ENCODE measurements at regions not wholly inside any gene's neighbourhood (a gene's known extent, or its start where the extent isn't known, plus 50 kb on each side); places are given as distances from the start of the nearest gene placed in this dataset.

- no peaks in the 10 kb centered on the region for H3K36me3 ChIP-seq (ENCODE audit: insufficient read depth, low read length, poor library complexity, severe bottlenecking)
- no TSS peak for BruUV-seq (replicated peaks)
- ChIA-PET CTCF (no interaction called here), POLR2A (ENCODE audit: low non-redundant PET) (no interaction called here)
- no peak for DNase-seq (ENCODE audit: low spot score)
- H3K27me3 ChIP-seq (replicated peaks; ENCODE audit: insufficient read depth, low read depth, low read length, poor library complexity), result no peaks in the 10 kb centered on the region
- no peak overlapping the region for H3K4me3 ChIP-seq (ENCODE audit: low read depth, low read length, poor library complexity, severe bottlenecking)
- TF ChIP-seq CTCF (conservative IDR thresholded peaks at IDR 0.05; ENCODE audit: low read depth, low read length), result no peak
- no peak for TF ChIP-seq EZH2 (IDR thresholded peaks at IDR 0.05; ENCODE audit: borderline replicate concordance, low read depth, low read length, poor library complexity, severe bottlenecking)
- H3K27ac ChIP-seq (ENCODE audit: low read depth, low read length, poor library complexity, severe bottlenecking), result no peak overlapping the region
- no peaks in the 10 kb centered on the region for H3K4me1 ChIP-seq (ENCODE audit: insufficient read depth, low read length, poor library complexity, severe bottlenecking)
- intact Hi-C loops (cut with micrococcal nuclease; ENCODE audit: unreplicated experiment), result no loop called here
- H3K9me3 ChIP-seq (ENCODE audit: low read depth, low read length, poor library complexity, severe bottlenecking), result no peaks in the 10 kb centered on the region
Measured at GRCh38 chr3:145639875-145640274, 521.1 kb downstream of the PLOD2 start.

- no peak for DNase-seq (ENCODE audit: low spot score)
- Histone ChIP-seq H3K27me3 (replicated peaks; ENCODE audit: insufficient read depth, low read depth, low read length, poor library complexity) (no peaks in the 10 kb centered on the region), H3K36me3 (ENCODE audit: insufficient read depth, low read length, poor library complexity, severe bottlenecking) (no peaks in the 10 kb centered on the region), H3K27ac (ENCODE audit: low read depth, low read length, poor library complexity, severe bottlenecking) (no peak overlapping the region), H3K9me3 (ENCODE audit: low read depth, low read length, poor library complexity, severe bottlenecking) (no peaks in the 10 kb centered on the region), H3K4me1 (ENCODE audit: insufficient read depth, low read length, poor library complexity, severe bottlenecking) (peaks cover 2% of the 10 kb centered on the region), H3K4me3 (ENCODE audit: low read depth, low read length, poor library complexity, severe bottlenecking) (no peak overlapping the region)
- BruUV-seq (replicated peaks), result no TSS peak
- intact Hi-C loops (cut with micrococcal nuclease; ENCODE audit: unreplicated experiment), result no loop called here
- CTCF ChIA-PET, result no interaction called here
- POLR2A ChIA-PET (ENCODE audit: low non-redundant PET), result no interaction called here
- TF ChIP-seq CTCF (conservative IDR thresholded peaks at IDR 0.05; ENCODE audit: low read depth, low read length), result no peak
Measured at GRCh38 chr3:145648396-145648795, 512.6 kb downstream of the PLOD2 start.

- TF ChIP-seq CTCF (conservative IDR thresholded peaks at IDR 0.05; ENCODE audit: low read depth, low read length), result no peak
- no peak for TF ChIP-seq EZH2 (IDR thresholded peaks at IDR 0.05; ENCODE audit: borderline replicate concordance, low read depth, low read length, poor library complexity, severe bottlenecking)
- Histone ChIP-seq H3K36me3 (ENCODE audit: insufficient read depth, low read length, poor library complexity, severe bottlenecking) (no peaks in the 10 kb centered on the region), H3K27ac (ENCODE audit: low read depth, low read length, poor library complexity, severe bottlenecking) (no peak overlapping the region), H3K9me3 (ENCODE audit: low read depth, low read length, poor library complexity, severe bottlenecking) (no peaks in the 10 kb centered on the region), H3K4me3 (ENCODE audit: low read depth, low read length, poor library complexity, severe bottlenecking) (no peak overlapping the region), H3K4me1 (ENCODE audit: insufficient read depth, low read length, poor library complexity, severe bottlenecking) (peaks cover 2% of the 10 kb centered on the region), H3K27me3 (replicated peaks; ENCODE audit: insufficient read depth, low read depth, low read length, poor library complexity) (no peaks in the 10 kb centered on the region)
- POLR2A ChIA-PET (ENCODE audit: low non-redundant PET), result no interaction called here
- CTCF ChIA-PET, result interaction anchor here (0.7 kb wide), 1 partner anchor 607 kb away, joined by 5 read pairs; no protein-coding TSS in a partner anchor
- no peak for DNase-seq (ENCODE audit: low spot score)
- intact Hi-C loops (cut with micrococcal nuclease; ENCODE audit: unreplicated experiment), result no loop called here
- BruUV-seq (replicated peaks), result no TSS peak
Measured at GRCh38 chr3:145649368-145649887, 511.6 kb downstream of the PLOD2 start.

Measured in A673 (cell line).